ENCODE measurements at regions not wholly inside any gene's neighbourhood (a gene's known extent, or its start where the extent isn't known, plus 50 kb on each side); places are given as distances from the start of the nearest gene placed in this dataset.
"Not testable (repeated sequence)": the region's sequence is repeated elsewhere in the genome, so short reads cannot be mapped to it uniquely, and the experiment has no call there.

- H3K4me3 ChIP-seq = no peak overlapping the region
- no peak for TF ChIP-seq CTCF (IDR thresholded peaks at IDR 0.05)
- DNase-seq (no peak), ATAC-seq (no peak)
- H3K9me3 ChIP-seq = no peaks in the 10 kb centered on the region
- peaks cover 5% of the 10 kb centered on the region for H3K4me1 ChIP-seq (ENCODE audit: low read depth)
- H3K36me3 ChIP-seq (ENCODE audit: low read depth) = no peaks in the 10 kb centered on the region
- intact Hi-C loops (cut with DNase I, micrococcal nuclease) = no loop called here
These were observed 520.8 kb downstream of the GRIN2A start for GRCh38 chr16:9661336-9662017.

GRCh38 chr16:9663588-9663987 lies 518.6 kb downstream of the GRIN2A start:
- no peak for TF ChIP-seq CTCF (IDR thresholded peaks at IDR 0.05)

GRCh38 chr16:9665851-9666271 lies 516.4 kb downstream of the GRIN2A start:
- Histone ChIP-seq H3K9me3 (no peaks in the 10 kb centered on the region), H3K4me3 (no peak overlapping the region), H3K4me1 (ENCODE audit: low read depth) (peaks cover 9% of the 10 kb centered on the region), H3K36me3 (ENCODE audit: low read depth) (no peaks in the 10 kb centered on the region)
- peak in 2 of 3 donors; percentile 41 to 62 for DNase-seq
- intact Hi-C loops (cut with DNase I, micrococcal nuclease) = no loop called here
- ATAC-seq = peak; percentile 92
- TF ChIP-seq CTCF (IDR thresholded peaks at IDR 0.05) = no peak

More at GRCh38 chr16:9663588-9663987, 518.6 kb downstream of the GRIN2A start:
- DNase-seq (no peak), ATAC-seq (no peak)
- no peak overlapping the region for H3K4me3 ChIP-seq
- H3K36me3 ChIP-seq (ENCODE audit: low read depth) = no peaks in the 10 kb centered on the region
- peaks cover 9% of the 10 kb centered on the region for H3K4me1 ChIP-seq (ENCODE audit: low read depth)
- H3K9me3 ChIP-seq = no peaks in the 10 kb centered on the region
- intact Hi-C loops (cut with DNase I, micrococcal nuclease) = no loop called here

GRCh38 chr16:9666834-9667480 lies 515.3 kb downstream of the GRIN2A start:
- Histone ChIP-seq H3K4me3 (no peak overlapping the region), H3K36me3 (ENCODE audit: low read depth) (no peaks in the 10 kb centered on the region), H3K4me1 (ENCODE audit: low read depth) (peaks cover 9% of the 10 kb centered on the region), H3K9me3 (no peaks in the 10 kb centered on the region)
- DNase-seq (peak; percentile 35 to 55 (median 41)), ATAC-seq (peak; percentile 67)
- intact Hi-C loops (cut with DNase I, micrococcal nuclease) = no loop called here
- TF ChIP-seq CTCF (IDR thresholded peaks at IDR 0.05) = no peak

GRCh38 chr16:9670033-9670432 lies 512.2 kb downstream of the GRIN2A start:
- DNase-seq = no peak
- intact Hi-C loops (cut with DNase I, micrococcal nuclease) = no loop called here
- H3K4me3 ChIP-seq = no peak overlapping the region
- ATAC-seq = no peak
- no peak for TF ChIP-seq CTCF (IDR thresholded peaks at IDR 0.05)
- peaks cover 9% of the 10 kb centered on the region for H3K4me1 ChIP-seq (ENCODE audit: low read depth)
- H3K36me3 ChIP-seq (ENCODE audit: low read depth) = no peaks in the 10 kb centered on the region
- no peaks in the 10 kb centered on the region for H3K9me3 ChIP-seq

- DNase-seq, ATAC-seq: not testable (repeated sequence)
These were observed 511.6 kb downstream of the GRIN2A start for GRCh38 chr16:9670616-9671015.

GRCh38 chr16:9676560-9677300 lies 505.5 kb downstream of the GRIN2A start:
- intact Hi-C loops (cut with DNase I, micrococcal nuclease); H3K4me1 ChIP-seq (ENCODE audit: low read depth); DNase-seq; H3K36me3 ChIP-seq (ENCODE audit: low read depth); ATAC-seq; H3K4me3 ChIP-seq; H3K9me3 ChIP-seq: not testable (repeated sequence)

More at GRCh38 chr16:9670616-9671015, 511.6 kb downstream of the GRIN2A start:
- H3K4me3 ChIP-seq; H3K9me3 ChIP-seq; H3K36me3 ChIP-seq (ENCODE audit: low read depth); intact Hi-C loops (cut with DNase I, micrococcal nuclease); H3K4me1 ChIP-seq (ENCODE audit: low read depth): not testable (repeated sequence)

Data from mucosa of descending colon (tissue), 3 donors.